GM19455 (cell line): ENCODE measurements at regions not wholly inside any gene's neighbourhood (a gene's known extent, or its start where the extent isn't known, plus 50 kb on each side); places are given as distances from the start of the nearest gene placed in this dataset.
"Not testable (repeated sequence)": the region's sequence is repeated elsewhere in the genome, so short reads cannot be mapped to it uniquely, and the experiment has no call there.

ENCODE experiments used
- ATAC-seq: cut with Tn5 transposase; IDR thresholded peaks from one replicate; pipeline ENCODE4 v1.9.1; 2021; ENCODE audit not compliant: unreplicated experiment

DNA sequence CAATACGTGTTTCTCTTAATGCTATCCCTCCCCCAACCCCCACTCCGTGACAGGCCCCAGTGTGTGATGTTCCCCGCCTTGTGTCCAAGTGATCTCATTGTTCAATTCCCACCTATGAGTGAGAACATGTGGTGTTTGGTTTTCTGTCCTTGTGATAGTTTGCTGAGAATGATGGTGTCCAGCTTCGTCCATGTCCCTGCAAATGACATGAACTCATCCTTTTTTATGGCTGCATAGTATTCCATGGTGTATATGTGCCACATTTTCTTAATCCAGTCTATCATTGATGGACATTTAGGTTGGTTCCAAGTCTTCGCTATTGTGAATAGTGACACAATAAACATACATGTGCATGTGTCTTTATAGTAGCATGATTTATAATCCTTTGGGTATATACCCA lies 52.5 kb downstream of the KIAA0408 start:
- not testable (repeated sequence) for ATAC-seq

GRCh38 chr6:127406122-127406521 lies 53.1 kb downstream of the KIAA0408 start:
- no peak for ATAC-seq

GRCh38 chr6:127404594-127405178 lies 54.5 kb downstream of the KIAA0408 start:
- no peak for ATAC-seq

GRCh38 chr6:127404133-127404532 lies 55.1 kb downstream of the KIAA0408 start:
- ATAC-seq = peak; percentile 83

DNA sequence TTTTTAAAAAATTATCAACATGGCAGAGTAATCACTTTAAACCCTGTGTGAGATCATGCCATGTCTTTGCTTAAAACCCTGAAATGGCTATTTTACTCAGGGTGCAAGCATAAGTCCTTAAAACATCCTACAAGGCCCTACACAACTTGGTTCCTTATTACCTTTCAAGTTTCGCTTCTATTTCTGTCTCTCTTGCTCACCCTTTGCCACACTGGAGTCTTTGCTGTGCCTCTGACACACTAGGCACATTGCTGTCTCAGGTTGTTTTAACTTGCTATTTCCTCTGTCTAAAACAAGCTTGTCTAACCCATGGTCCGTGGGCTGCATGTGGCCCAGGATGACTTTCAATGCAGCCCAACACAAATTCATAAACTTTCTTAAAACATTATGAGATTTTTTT lies 55.6 kb downstream of the KIAA0408 start:
- ATAC-seq = peak; percentile 74

DNA sequence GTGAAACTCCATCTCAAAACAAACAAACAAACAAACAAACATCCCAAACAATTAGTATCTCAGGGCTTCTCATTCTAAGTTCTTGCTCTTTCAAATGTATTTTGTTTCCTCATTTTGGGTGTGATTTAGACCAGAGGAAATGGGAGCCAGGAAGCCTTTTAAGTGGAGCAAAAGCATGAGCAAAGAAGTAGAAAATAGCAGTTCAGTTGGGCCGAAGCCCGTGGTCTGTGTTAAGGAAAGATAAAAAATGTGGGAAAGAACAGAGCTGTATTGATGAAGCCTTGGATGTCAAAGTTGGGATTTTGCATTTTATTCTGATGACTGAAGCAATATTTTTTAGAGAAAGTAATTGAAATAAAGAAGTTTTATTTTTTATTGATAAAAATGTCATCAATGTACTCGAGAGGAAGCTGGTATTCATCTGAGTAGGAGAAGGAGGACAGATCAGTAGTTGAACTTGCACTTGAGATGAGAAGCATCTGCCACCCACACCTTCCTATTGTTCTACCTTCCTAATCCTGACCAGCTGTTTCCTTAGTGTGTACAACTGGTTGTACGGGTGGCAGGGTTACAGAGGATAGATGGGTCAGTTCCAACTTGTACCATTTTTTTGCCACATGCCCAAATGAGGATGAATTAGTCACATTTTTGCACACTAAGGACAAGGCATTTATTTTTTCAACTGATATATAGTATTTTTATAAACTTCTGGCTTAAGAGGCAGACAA lies 56.1 kb downstream of the KIAA0408 start:
- ATAC-seq = no peak

- ATAC-seq = no peak
These were observed 54.6 kb upstream of the ECHDC1 start for GRCh38 chr6:127397729-127398630.

DNA sequence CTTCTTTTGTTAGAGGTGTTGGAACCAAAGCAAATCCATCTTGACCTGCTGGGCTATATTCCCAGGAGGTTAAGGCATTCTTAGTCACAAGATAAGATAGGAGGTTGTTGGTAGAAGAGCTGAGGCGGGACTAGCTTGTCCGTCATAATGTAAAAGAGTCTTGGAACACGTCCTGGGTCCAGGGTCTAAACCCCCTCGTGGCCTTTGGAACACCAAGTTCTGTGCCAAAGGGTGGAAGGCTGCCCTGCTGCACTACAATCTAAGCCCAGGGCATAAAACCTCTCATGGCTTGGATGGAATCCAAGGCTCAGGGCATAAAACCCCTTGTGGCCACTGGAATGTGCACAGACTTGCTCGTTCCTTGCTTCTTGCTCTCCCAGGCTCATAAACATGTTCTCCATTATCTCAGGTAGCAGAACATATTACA lies 53.8 kb upstream of the ECHDC1 start:
- ATAC-seq = not testable (repeated sequence)
